CD14-positive monocyte (primary cell): ENCODE measurements at regions not wholly inside any gene's neighbourhood (a gene's known extent, or its start where the extent isn't known, plus 50 kb on each side); places are given as distances from the start of the nearest gene placed in this dataset.

Source experiments
- DNase-seq, 3 donors: peaks; one replicate each; pipeline ENCODE4 v3.0.0-alpha.2; 2011 to 2022
- H2AFZ ChIP-seq: 2 replicates; pipeline ENCODE4 v1.6.0; 2012; ENCODE audit warnings: mild to moderate bottlenecking, low read depth, low read length, inconsistent platforms; ENCODE audit not compliant: insufficient read depth, poor library complexity, severe bottlenecking
- H3K27ac ChIP-seq, 2 donors: 1 replicate in 1 of 2; 2 replicates in 1 of 2; pipeline ENCODE4 v1.5.1; 2012 to 2013; ENCODE audit warnings: low read length in 2 of 2, control low read depth in 1 of 2, inconsistent platforms in 1 of 2, low read depth in 1 of 2, mild to moderate bottlenecking in 1 of 2
- H3K27me3 ChIP-seq, 2 donors: one replicate each; pipeline versions ENCODE4 v1.6.0 to v1.6.1; 2011 to 2013; ENCODE audit warnings: low read length in 2 of 2; ENCODE audit not compliant: control insufficient read depth in 2 of 2, insufficient read depth in 2 of 2
- H3K36me3 ChIP-seq, 2 donors: replicated peaks in 1 of 2; 1 replicate in 1 of 2; 2 replicates in 1 of 2; pipeline versions ENCODE4 v1.5.1 to v1.6.1; 2012 to 2013; ENCODE audit warnings: low read length in 2 of 2, control low read depth in 1 of 2, inconsistent platforms in 1 of 2, mild to moderate bottlenecking in 1 of 2; ENCODE audit not compliant: insufficient read depth in 2 of 2, control insufficient read depth in 1 of 2
- H3K4me1 ChIP-seq, 2 donors: 1 replicate in 1 of 2; 2 replicates in 1 of 2; pipeline versions ENCODE4 v1.5.1 to v1.6.1; 2012 to 2013; ENCODE audit warnings: low read length in 2 of 2, control low read depth in 1 of 2, inconsistent platforms in 1 of 2, mild to moderate bottlenecking in 1 of 2, moderate library complexity in 1 of 2; ENCODE audit not compliant: insufficient read depth in 2 of 2, control insufficient read depth in 1 of 2
- H3K4me2 ChIP-seq: replicated peaks from 2 replicates; pipeline ENCODE3; 2012; ENCODE audit warnings: low read length, moderate library complexity, mild to moderate bottlenecking; ENCODE audit not compliant: poor library complexity, severe bottlenecking; ENCODE audit errors: extremely low read depth
- H3K4me3 ChIP-seq, 3 experiments: fragments of 200-600 bp in 1 of 3; sonication (generic) in 1 of 3; replicated peaks in 1 of 3; 1 replicate in 2 of 3; 2 replicates in 1 of 3; pipeline ENCODE4 v1.5.1; 2011 to 2013; ENCODE audit warnings: low read length in 3 of 3, mild to moderate bottlenecking in 3 of 3, control low read depth in 2 of 3, low read depth in 2 of 3, inconsistent platforms in 1 of 3, moderate library complexity in 1 of 3
- H3K79me2 ChIP-seq: 2 replicates; pipeline ENCODE4 v1.6.0; 2012; ENCODE audit warnings: mild to moderate bottlenecking, control low read depth, inconsistent platforms, low read length, moderate library complexity; ENCODE audit not compliant: insufficient read depth
- H3K9ac ChIP-seq: 2 replicates; pipeline ENCODE4 v1.6.0; 2017; ENCODE audit warnings: low read length, mild to moderate bottlenecking; ENCODE audit not compliant: insufficient read depth, poor library complexity, severe bottlenecking
- H3K9me3 ChIP-seq, 2 donors: replicated peaks in 1 of 2; 1 replicate in 1 of 2; 2 replicates in 1 of 2; pipeline versions ENCODE4 v1.5.1 to v1.6.1; 2012 to 2013; ENCODE audit warnings: low read length in 2 of 2, control low read depth in 1 of 2; ENCODE audit not compliant: control insufficient read depth in 1 of 2, insufficient read depth in 1 of 2
- H4K20me1 ChIP-seq: 2 replicates; pipeline ENCODE4 v1.6.0; 2012; ENCODE audit warnings: mild to moderate bottlenecking, low read length, control low read depth, moderate library complexity; ENCODE audit not compliant: insufficient read depth
- H3K27ac Mint-ChIP-seq, 7 donors: one replicate each; pipeline ENCODE4 v1.8.0; 2020; ENCODE audit warnings: mild to moderate bottlenecking in 7 of 7, mixed read lengths in 7 of 7, moderate library complexity in 6 of 7, inconsistent platforms in 2 of 7
- H3K27me3 Mint-ChIP-seq, 3 donors: one replicate each; pipeline ENCODE4 v1.8.0; 2021 to 2022; ENCODE audit warnings: low read depth in 3 of 3, mild to moderate bottlenecking in 3 of 3, mixed read lengths in 3 of 3, moderate library complexity in 3 of 3, inconsistent platforms in 1 of 3
- H3K36me3 Mint-ChIP-seq, 2 donors: one replicate each; pipeline ENCODE4 v1.8.0; 2020; ENCODE audit warnings: mixed read lengths in 2 of 2, inconsistent platforms in 1 of 2, mild to moderate bottlenecking in 1 of 2
- H3K4me1 Mint-ChIP-seq: one replicate; pipeline ENCODE4 v1.8.0; 2020; ENCODE audit warnings: mild to moderate bottlenecking, mixed read lengths
- H3K4me3 Mint-ChIP-seq, 2 donors: one replicate each; pipeline ENCODE4 v1.8.0; 2020; ENCODE audit warnings: mild to moderate bottlenecking in 2 of 2, mixed read lengths in 2 of 2, moderate library complexity in 1 of 2
- H3K9me3 Mint-ChIP-seq, 7 donors: one replicate each; pipeline ENCODE4 v1.8.0; 2020 to 2022; ENCODE audit warnings: mixed read lengths in 7 of 7, mild to moderate bottlenecking in 6 of 7, moderate library complexity in 6 of 7, inconsistent platforms in 2 of 7
- WGBS: methylation state at CpG from one replicate; pipeline ENCODE4 v1.1.5; 2013; ENCODE audit warnings: missing lambda C conversion rate; ENCODE audit not compliant: insufficient coverage; 5-methylcytosine and 5-hydroxymethylcytosine counted together
- intact Hi-C, 2 donors: fragments of 100-400 bp; cut with micrococcal nuclease; formaldehyde crosslinking; loops; one replicate each; pipeline versions ENCODE4 v1.15.0 to v1.15.1; 2023
- TF ChIP-seq, protein P1 (sequence below): fragments of 200-600 bp; IDR thresholded peaks from one replicate; pipeline ENCODE4 v1.8.0; 2022; ENCODE audit warnings: antibody characterized with exemption, mild to moderate bottlenecking

DNA sequence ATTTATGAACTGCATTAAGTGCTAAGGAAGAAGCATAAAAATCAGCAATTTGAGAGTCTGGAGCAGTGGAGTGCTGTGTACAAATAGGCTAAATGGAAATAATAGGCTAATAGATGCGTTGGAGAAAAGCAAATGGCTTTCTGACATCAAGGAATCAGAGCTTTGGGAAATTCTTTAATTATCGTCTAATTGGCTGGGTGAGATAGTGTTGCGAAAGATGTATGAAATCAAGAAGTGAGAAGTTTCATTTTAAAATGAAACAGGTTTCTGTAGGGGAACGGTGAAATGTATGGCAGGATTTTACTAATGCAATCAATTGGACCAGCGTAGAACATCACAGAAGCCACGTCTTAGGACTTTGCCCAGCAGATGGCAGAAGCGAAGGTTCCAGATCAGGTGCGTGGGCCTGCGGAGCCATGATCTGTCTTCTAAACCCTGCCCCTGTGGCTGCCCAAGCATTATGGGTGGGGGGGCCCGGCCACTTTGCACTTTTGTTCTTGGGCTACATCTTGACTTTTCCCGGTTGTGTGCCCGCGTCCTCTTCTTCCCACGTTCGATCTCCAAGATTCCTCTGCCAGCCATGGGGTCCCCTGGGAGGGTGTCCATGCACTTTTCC lies 118.5 kb upstream of the SHISA3 start:
- no peaks in the 10 kb centered on the region for H3K36me3 ChIP-seq
- TF ChIP-seq, protein P1, sequence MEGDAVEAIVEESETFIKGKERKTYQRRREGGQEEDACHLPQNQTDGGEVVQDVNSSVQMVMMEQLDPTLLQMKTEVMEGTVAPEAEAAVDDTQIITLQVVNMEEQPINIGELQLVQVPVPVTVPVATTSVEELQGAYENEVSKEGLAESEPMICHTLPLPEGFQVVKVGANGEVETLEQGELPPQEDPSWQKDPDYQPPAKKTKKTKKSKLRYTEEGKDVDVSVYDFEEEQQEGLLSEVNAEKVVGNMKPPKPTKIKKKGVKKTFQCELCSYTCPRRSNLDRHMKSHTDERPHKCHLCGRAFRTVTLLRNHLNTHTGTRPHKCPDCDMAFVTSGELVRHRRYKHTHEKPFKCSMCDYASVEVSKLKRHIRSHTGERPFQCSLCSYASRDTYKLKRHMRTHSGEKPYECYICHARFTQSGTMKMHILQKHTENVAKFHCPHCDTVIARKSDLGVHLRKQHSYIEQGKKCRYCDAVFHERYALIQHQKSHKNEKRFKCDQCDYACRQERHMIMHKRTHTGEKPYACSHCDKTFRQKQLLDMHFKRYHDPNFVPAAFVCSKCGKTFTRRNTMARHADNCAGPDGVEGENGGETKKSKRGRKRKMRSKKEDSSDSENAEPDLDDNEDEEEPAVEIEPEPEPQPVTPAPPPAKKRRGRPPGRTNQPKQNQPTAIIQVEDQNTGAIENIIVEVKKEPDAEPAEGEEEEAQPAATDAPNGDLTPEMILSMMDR: no peak
- Mint-ChIP-seq H3K9me3 (no peaks in the 10 kb centered on the region), H3K27me3 (peaks cover 0 to 2% (median 0%) of the 10 kb centered on the region in 3 donors), H3K27ac (no peak overlapping the region), H3K4me1 (peaks cover 13% of the 10 kb centered on the region), H3K36me3 (no peaks in the 10 kb centered on the region), H3K4me3 (no peak overlapping the region)
- no peak overlapping the region for H2AFZ ChIP-seq
- no peak overlapping the region for H3K9ac ChIP-seq
- no peak overlapping the region for H3K4me3 ChIP-seq
- H4K20me1 ChIP-seq: no peaks in the 10 kb centered on the region
- peaks cover 0 to 5% of the 10 kb centered on the region in 2 donors for H3K4me1 ChIP-seq
- H3K27me3 ChIP-seq: no peaks in the 10 kb centered on the region
- 74% methylated on average over 13 of the region's 15 CpGs for WGBS
- DNase-seq: no peak
- no peaks in the 10 kb centered on the region for H3K79me2 ChIP-seq
- intact Hi-C loops: no loop called here
- H3K27ac ChIP-seq: no peak overlapping the region
- no peak overlapping the region for H3K4me2 ChIP-seq
- no peaks in the 10 kb centered on the region for H3K9me3 ChIP-seq

GRCh38 chr4:42280327-42281095 lies 116.8 kb upstream of the SHISA3 start:
- no peak overlapping the region for H3K4me2 ChIP-seq

More at GRCh38 chr4:42280327-42281095, 116.8 kb upstream of the SHISA3 start:
- no peak overlapping the region for H3K27ac ChIP-seq
- 100% methylated on average over 2 of the region's 11 CpGs for WGBS
- H2AFZ ChIP-seq: no peak overlapping the region
- H3K9me3 ChIP-seq: no peaks in the 10 kb centered on the region
- no peak overlapping the region for H3K27ac Mint-ChIP-seq
- peaks cover 0 to 5% of the 10 kb centered on the region in 2 donors for H3K4me1 ChIP-seq
- no peaks in the 10 kb centered on the region for H3K27me3 ChIP-seq
- no peaks in the 10 kb centered on the region for H3K36me3 ChIP-seq
- peaks cover 0 to under 1% (median 0%) of the 10 kb centered on the region in 3 donors for H3K27me3 Mint-ChIP-seq
- intact Hi-C loops: loop anchor here in 1 of 2 donors (5.0 kb wide), 1 partner anchor 237 kb away; no protein-coding TSS in a partner anchor
- no peaks in the 10 kb centered on the region for H4K20me1 ChIP-seq
- peaks cover 13% of the 10 kb centered on the region for H3K4me1 Mint-ChIP-seq
- DNase-seq: peak; percentile 8 to 31 (median 21)
- H3K36me3 Mint-ChIP-seq: no peaks in the 10 kb centered on the region
- H3K4me3 Mint-ChIP-seq: no peak overlapping the region
- no peaks in the 10 kb centered on the region for H3K79me2 ChIP-seq
- H3K4me3 ChIP-seq: no peak overlapping the region
- peaks cover 0 to 2% (median 0%) of the 10 kb centered on the region in 7 donors for H3K9me3 Mint-ChIP-seq
- H3K9ac ChIP-seq: no peak overlapping the region
- TF ChIP-seq, protein P1: peak; percentile 72
